ENCODE measurements at regions not wholly inside any gene's neighbourhood (a gene's known extent, or its start where the extent isn't known, plus 50 kb on each side); places are given as distances from the start of the nearest gene placed in this dataset.

DNA sequence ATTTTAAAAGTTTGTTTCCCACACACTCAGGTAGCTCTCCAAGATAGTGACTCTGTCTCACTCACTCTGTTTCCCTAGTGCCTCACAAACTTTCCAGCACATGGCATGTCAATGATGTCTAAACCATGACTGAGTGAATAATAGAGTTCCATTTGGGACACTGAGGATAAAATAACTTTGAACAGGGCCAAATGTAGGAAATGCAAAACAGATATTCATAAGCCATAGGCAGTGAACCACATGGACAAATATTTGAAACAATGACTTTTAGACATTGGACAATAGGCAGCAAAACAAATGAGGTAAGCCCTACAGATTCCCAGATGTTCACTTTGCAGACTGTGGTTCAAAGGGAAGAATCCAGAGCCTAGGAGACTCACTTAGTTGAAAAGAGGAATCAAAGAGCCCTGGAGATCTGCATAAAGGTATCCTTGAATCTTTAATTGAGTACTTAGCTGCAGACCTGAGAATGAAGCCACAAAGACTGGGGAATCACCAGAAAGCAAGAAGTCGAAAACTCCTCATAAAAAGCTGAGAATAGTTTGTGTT lies 173.3 kb downstream of the FAM76B start:
- TF ChIP-seq, protein P1, sequence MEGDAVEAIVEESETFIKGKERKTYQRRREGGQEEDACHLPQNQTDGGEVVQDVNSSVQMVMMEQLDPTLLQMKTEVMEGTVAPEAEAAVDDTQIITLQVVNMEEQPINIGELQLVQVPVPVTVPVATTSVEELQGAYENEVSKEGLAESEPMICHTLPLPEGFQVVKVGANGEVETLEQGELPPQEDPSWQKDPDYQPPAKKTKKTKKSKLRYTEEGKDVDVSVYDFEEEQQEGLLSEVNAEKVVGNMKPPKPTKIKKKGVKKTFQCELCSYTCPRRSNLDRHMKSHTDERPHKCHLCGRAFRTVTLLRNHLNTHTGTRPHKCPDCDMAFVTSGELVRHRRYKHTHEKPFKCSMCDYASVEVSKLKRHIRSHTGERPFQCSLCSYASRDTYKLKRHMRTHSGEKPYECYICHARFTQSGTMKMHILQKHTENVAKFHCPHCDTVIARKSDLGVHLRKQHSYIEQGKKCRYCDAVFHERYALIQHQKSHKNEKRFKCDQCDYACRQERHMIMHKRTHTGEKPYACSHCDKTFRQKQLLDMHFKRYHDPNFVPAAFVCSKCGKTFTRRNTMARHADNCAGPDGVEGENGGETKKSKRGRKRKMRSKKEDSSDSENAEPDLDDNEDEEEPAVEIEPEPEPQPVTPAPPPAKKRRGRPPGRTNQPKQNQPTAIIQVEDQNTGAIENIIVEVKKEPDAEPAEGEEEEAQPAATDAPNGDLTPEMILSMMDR (conservative IDR thresholded peaks at IDR 0.05; ENCODE audit: low read depth, low read length), result no peak
- no peak for TF ChIP-seq POLR2A (IDR thresholded peaks at IDR 0.05; ENCODE audit: low read depth, low read length)

Data from IMR-90 (cell line).